Epithelial cell of esophagus (primary cell): ENCODE measurements at regions not wholly inside any gene's neighbourhood (a gene's known extent, or its start where the extent isn't known, plus 50 kb on each side); places are given as distances from the start of the nearest gene placed in this dataset.

Experiments used
- DNase-seq: peaks from one replicate; pipeline ENCODE4 v3.0.0; 2010; ENCODE audit warnings: low read depth
- H3K4me3 ChIP-seq: 2 replicates; pipeline ENCODE4 v1.5.1; 2011; ENCODE audit warnings: mild to moderate bottlenecking, low read length, control low read depth
- TF ChIP-seq, protein P1 (sequence below): IDR thresholded peaks from 2 replicates; pipeline ENCODE4 v1.5.1; 2011; ENCODE audit warnings: low read depth, mild to moderate bottlenecking, low read length, control low read depth, inconsistent platforms; ENCODE audit not compliant: insufficient read depth; ENCODE audit errors: missing control alignments

DNA sequence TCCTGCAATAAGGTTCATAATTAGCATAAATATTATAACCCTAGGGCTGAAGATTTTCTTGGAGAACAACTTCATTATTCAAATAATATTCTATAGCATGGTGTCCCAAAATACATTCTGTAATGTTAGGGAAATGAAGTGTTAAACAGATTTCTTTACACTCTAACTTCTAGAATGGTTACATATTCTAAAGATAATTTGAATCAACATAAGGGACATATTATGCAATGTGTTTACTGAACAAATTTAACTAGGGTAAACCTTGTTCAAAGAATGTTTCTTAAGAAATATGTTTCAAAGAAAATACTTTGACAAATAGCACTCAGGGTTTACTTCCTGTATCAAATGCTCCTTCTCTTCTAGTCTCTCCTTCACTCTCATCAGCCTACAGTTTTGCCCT is 281.6 kb downstream of the SLC6A15 start:
- DNase-seq: no peak
- no peak overlapping the region for H3K4me3 ChIP-seq
- TF ChIP-seq, protein P1, sequence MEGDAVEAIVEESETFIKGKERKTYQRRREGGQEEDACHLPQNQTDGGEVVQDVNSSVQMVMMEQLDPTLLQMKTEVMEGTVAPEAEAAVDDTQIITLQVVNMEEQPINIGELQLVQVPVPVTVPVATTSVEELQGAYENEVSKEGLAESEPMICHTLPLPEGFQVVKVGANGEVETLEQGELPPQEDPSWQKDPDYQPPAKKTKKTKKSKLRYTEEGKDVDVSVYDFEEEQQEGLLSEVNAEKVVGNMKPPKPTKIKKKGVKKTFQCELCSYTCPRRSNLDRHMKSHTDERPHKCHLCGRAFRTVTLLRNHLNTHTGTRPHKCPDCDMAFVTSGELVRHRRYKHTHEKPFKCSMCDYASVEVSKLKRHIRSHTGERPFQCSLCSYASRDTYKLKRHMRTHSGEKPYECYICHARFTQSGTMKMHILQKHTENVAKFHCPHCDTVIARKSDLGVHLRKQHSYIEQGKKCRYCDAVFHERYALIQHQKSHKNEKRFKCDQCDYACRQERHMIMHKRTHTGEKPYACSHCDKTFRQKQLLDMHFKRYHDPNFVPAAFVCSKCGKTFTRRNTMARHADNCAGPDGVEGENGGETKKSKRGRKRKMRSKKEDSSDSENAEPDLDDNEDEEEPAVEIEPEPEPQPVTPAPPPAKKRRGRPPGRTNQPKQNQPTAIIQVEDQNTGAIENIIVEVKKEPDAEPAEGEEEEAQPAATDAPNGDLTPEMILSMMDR: no peak

DNA sequence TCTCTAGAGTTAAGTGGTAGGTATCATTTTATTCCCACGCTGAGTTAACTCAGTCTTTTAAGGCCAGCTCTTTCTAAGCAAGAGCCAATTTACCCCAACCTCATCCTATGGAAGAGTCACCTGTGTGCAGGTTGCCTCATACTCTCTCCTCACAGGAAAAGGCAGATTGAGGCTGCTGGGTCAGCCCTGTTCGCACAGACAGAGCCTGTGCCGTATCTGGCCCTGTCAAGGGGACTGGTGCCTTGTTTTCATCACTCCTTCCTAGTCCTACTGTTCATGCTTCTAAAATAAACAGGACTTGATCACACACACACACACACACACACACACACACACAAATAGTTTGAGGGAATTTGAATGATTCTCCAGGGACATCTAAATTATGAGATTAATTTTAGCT is 285.0 kb downstream of the SLC6A15 start:
- TF ChIP-seq, protein P1: no peak
- DNase-seq: no peak
- no peak overlapping the region for H3K4me3 ChIP-seq

DNA sequence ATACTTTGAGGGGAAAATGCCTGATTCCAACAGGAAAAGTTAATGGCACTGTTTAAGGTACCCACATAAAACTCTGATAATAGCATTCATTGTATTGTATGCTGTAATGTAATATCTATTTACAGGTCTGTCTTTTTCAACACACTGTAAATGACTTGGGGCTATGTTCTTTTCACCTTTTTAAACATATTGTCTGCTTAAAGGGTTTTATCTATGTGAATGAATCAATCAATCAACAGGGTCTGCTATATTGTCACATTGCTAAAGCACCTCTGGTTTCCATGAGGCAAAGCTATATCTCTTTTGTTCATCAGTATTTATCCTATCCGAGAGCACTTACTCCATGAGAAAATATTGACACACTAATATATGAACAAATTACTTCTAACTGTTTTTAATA is 288.0 kb downstream of the SLC6A15 start:
- H3K4me3 ChIP-seq: no peak overlapping the region
- no peak for DNase-seq
- TF ChIP-seq, protein P1: no peak

DNA sequence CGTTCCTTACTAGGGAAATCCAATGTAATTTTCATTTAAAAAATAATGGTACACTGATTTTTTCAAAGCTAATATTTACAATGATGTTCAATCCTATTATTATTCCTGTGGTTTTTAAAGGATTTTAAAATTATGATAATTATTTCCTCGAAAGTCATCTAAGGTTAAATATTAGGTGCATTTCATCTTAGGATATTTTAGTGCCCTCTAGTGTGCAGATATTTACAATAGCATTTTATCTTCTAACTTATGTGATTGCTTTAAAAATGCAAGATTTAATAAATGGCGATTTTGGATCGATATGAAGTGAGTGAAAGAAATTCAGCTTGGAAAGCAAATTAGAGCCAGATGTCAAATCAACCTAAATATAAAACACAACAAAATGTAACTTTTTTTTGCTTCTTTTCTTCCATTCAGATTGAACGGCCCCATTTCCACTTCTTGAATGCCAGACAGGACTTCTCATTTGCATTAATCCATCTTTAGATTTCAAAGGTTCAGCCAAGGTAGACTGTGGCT is 293.5 kb downstream of the SLC6A15 start:
- TF ChIP-seq, protein P1: no peak
- peak; percentile 11 for DNase-seq
- no peak overlapping the region for H3K4me3 ChIP-seq

DNA sequence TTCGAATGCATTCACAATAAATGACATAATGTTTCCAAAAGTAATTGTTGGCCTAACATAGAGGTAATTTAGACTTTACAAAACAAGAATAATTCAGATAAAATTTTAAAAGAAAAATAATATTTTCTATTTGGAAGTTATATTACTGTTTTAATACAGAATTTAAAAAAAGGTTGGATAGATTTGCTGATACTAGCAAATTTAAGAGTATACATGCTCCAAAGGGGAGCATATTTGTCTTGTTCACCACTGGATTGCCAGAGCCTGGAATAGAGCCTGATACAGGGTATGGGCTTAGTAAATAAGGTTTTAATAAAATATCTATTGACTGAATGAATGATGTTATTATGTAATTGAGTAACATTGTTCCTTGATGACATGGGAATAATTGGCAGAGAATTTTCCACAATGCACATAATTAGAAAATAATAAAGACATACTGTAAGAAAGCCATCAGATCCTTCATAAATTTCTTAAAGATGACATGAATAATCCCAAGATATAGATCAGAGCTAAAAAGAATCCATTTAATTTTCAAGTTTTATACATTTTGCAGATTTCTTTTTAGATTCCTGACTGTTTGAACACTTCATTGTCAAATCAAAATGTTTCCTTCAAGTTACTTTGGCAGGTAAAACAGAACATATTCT is 305.3 kb downstream of the SLC6A15 start:
- TF ChIP-seq, protein P1: no peak
- DNase-seq: no peak
- no peak overlapping the region for H3K4me3 ChIP-seq

DNA sequence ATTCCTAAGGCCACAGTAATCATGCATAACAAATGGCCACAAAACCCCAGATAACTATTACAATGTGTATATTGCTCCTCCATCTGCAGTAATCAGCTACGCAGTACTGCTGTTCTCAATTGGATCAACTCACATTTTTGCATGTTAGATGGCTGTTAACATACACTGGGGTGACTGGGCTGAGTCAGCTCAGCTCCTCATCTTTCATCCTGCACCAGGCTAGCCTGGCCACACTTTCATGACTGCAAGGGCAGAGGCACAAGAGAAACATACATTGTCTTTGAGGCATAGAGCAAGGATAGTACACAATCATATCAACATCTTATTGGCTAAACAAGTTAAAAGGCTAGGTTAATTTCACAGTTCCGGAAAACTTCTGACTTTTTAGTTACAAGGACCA is 306.6 kb downstream of the SLC6A15 start:
- TF ChIP-seq, protein P1: no peak

DNA sequence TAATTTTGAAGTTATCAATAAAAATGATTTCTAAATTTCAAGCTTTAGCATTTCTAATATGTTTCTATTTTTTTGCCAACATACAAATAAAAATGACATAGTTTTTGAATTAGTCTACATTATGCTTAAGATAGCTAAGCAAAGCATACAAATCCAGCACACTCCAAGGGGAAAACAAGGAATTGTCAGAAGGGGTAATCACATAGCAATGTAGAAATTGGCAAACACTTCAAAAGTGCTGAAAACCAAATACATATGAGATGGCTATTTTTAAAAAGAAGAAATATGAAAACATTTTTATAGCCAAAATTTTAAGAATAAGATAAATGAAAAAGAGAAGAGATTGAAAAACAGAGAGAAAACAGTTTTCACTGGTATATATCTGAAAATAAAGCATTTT is 308.0 kb downstream of the SLC6A15 start:
- H3K4me3 ChIP-seq: no peak overlapping the region
- no peak for DNase-seq
- TF ChIP-seq, protein P1: no peak

More for the DNA sequence above, 306.6 kb downstream of the SLC6A15 start:
- no peak overlapping the region for H3K4me3 ChIP-seq
- no peak for DNase-seq
